Gastroesophageal sphincter (tissue), 4 donors: ENCODE measurements at regions not wholly inside any gene's neighbourhood (a gene's known extent, or its start where the extent isn't known, plus 50 kb on each side); places are given as distances from the start of the nearest gene placed in this dataset.

Experiments
- ATAC-seq: fragments of 150-250 bp; one replicate; pipeline ENCODE4 v1.9.1; 2016; ENCODE audit warnings: mild to moderate bottlenecking, moderate library complexity
- H3K27ac ChIP-seq, 4 donors: fragments of 200-600 bp; sonication (generic) in 3 of 4; 1 replicate in 3 of 4; 2 replicates in 1 of 4; pipeline ENCODE4 v1.5.1; 2016 to 2019
- H3K27me3 ChIP-seq: fragments of 200-600 bp; sonication (generic); one replicate; pipeline ENCODE4 v1.5.1; 2019
- H3K36me3 ChIP-seq, 2 donors: fragments of 200-600 bp; sonication (generic); one replicate each; pipeline ENCODE4 v1.5.1; 2019; ENCODE audit warnings: control low read depth in 1 of 2
- H3K4me1 ChIP-seq, 3 donors: fragments of 200-600 bp; sonication (generic); 1 replicate in 2 of 3; 2 replicates in 1 of 3; pipeline ENCODE4 v1.5.1; 2016 to 2019; ENCODE audit warnings: control low read depth in 2 of 3
- H3K4me3 ChIP-seq, 2 donors: fragments of 200-600 bp; sonication (generic); one replicate each; pipeline ENCODE4 v1.5.1; 2019; ENCODE audit warnings: mild to moderate bottlenecking in 1 of 2, moderate library complexity in 1 of 2
- H3K9me3 ChIP-seq, 3 donors: fragments of 200-600 bp; sonication (generic); one replicate each; pipeline ENCODE4 v1.5.1; 2017 to 2019; ENCODE audit warnings: control low read depth in 2 of 3
- EP300 ChIP-seq: sonication (generic); formaldehyde crosslinking; IDR thresholded peaks from one replicate; pipeline ENCODE4 v1.6.1; 2017; ENCODE audit warnings: antibody characterized with exemption, mild to moderate bottlenecking
- POLR2A ChIP-seq, 2 donors: fragments of 450-650 bp; IDR thresholded peaks; one replicate each; pipeline ENCODE4 v1.6.1; 2017; ENCODE audit warnings: antibody characterized with exemption in 2 of 2, mild to moderate bottlenecking in 2 of 2, moderate library complexity in 1 of 2
- POLR2AphosphoS5 ChIP-seq: sonication (generic); formaldehyde crosslinking; IDR thresholded peaks from one replicate; pipeline ENCODE4 v1.6.1; 2017; ENCODE audit warnings: antibody characterized with exemption
- WGBS, 2 donors: methylation state at CpG; one replicate each; pipeline ENCODE4 v1.1.5; 2018; ENCODE audit warnings: low coverage in 1 of 2; 5-methylcytosine and 5-hydroxymethylcytosine counted together
- TF ChIP-seq, protein P1 (sequence below), 4 experiments: fragments of 200-600 bp in 2 of 4; fragments of 450-650 bp in 2 of 4; sonication (generic) in 1 of 4; IDR thresholded peaks; one replicate each; pipeline ENCODE4 v1.5.1; 2017 to 2019; ENCODE audit warnings: antibody characterized with exemption in 4 of 4, mild to moderate bottlenecking in 2 of 4, moderate library complexity in 2 of 4

- no peak overlapping the region for H3K4me3 ChIP-seq
- no peaks in the 10 kb centered on the region for H3K9me3 ChIP-seq
- H3K4me1 ChIP-seq = no peaks in the 10 kb centered on the region
- no peak overlapping the region for H3K27ac ChIP-seq
- H3K36me3 ChIP-seq = no peaks in the 10 kb centered on the region
- H3K27me3 ChIP-seq = no peaks in the 10 kb centered on the region
- TF ChIP-seq EP300 (no peak), POLR2AphosphoS5 (no peak), POLR2A (IDR thresholded peaks at IDR 0.05) (no peak)
- TF ChIP-seq, protein P1, sequence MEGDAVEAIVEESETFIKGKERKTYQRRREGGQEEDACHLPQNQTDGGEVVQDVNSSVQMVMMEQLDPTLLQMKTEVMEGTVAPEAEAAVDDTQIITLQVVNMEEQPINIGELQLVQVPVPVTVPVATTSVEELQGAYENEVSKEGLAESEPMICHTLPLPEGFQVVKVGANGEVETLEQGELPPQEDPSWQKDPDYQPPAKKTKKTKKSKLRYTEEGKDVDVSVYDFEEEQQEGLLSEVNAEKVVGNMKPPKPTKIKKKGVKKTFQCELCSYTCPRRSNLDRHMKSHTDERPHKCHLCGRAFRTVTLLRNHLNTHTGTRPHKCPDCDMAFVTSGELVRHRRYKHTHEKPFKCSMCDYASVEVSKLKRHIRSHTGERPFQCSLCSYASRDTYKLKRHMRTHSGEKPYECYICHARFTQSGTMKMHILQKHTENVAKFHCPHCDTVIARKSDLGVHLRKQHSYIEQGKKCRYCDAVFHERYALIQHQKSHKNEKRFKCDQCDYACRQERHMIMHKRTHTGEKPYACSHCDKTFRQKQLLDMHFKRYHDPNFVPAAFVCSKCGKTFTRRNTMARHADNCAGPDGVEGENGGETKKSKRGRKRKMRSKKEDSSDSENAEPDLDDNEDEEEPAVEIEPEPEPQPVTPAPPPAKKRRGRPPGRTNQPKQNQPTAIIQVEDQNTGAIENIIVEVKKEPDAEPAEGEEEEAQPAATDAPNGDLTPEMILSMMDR (IDR thresholded peaks at IDR 0.05) = no peak
- no peak for ATAC-seq
- 56% methylated on average over 2 of the region's 2 CpGs; no CpG with 5 or more reads in 1 of the 2 donors for WGBS, 2 donors
Measured at GRCh38 chr1:192756847-192757246, 52.0 kb upstream of the RGS2 start.

DNA sequence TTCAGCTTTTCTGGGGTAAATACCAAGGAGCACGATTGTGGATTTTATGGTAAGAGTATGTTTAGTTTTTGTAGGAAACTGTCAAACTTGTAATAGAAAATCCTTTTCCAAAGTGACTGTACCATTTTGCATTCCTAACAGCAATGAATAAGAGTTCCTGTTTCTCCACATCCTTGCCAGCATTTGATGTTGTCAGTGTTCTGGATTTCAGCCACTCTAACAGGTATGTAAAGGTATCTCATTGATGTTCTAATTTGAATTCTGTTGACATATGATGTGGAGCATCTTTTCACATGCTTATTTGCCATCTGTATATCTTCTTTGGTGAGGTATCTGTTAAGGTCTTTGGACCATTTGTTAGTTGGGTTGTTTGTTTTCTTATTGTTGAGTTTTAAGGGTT is 50.3 kb upstream of the RGS2 start:
- no peak overlapping the region for H3K4me3 ChIP-seq
- H3K4me1 ChIP-seq = peaks cover 0 to 3% (median 0%) of the 10 kb centered on the region in 3 donors
- ATAC-seq = no peak
- no peaks in the 10 kb centered on the region for H3K36me3 ChIP-seq
- H3K27me3 ChIP-seq = no peaks in the 10 kb centered on the region
- TF ChIP-seq, protein P1 (IDR thresholded peaks at IDR 0.05) = no peak
- no peak for TF ChIP-seq POLR2A (IDR thresholded peaks at IDR 0.05)
- no peak for TF ChIP-seq EP300
- no peak for TF ChIP-seq POLR2AphosphoS5
- H3K27ac ChIP-seq = no peak overlapping the region
- H3K9me3 ChIP-seq = no peaks in the 10 kb centered on the region
- WGBS, 2 donors = 88 to 92% methylated on average over 1 of the region's 1 CpG
